Sigmoid colon (tissue), 4 donors: ENCODE measurements at regions not wholly inside any gene's neighbourhood (a gene's known extent, or its start where the extent isn't known, plus 50 kb on each side); places are given as distances from the start of the nearest gene placed in this dataset.

Experiments used
- EP300 ChIP-seq, 4 donors: sonication (generic); formaldehyde crosslinking; IDR thresholded peaks; one replicate each; pipeline ENCODE4 v1.6.1; 2017; ENCODE audit warnings: antibody characterized with exemption in 4 of 4
- POLR2AphosphoS5 ChIP-seq, 4 donors: sonication (generic); formaldehyde crosslinking; IDR thresholded peaks; one replicate each; pipeline ENCODE4 v1.6.1; 2017; ENCODE audit warnings: antibody characterized with exemption in 4 of 4

- TF ChIP-seq EP300 (IDR thresholded peaks at IDR 0.05) (no peak), POLR2AphosphoS5 (IDR thresholded peaks at IDR 0.05) (no peak)
Observed at GRCh38 chr5:50580506-50580905, 85.9 kb upstream of the PARP8 start.
